ENCODE measurements at regions not wholly inside any gene's neighbourhood (a gene's known extent, or its start where the extent isn't known, plus 50 kb on each side); places are given as distances from the start of the nearest gene placed in this dataset.
"Not testable (repeated sequence)": the region's sequence is repeated elsewhere in the genome, so short reads cannot be mapped to it uniquely, and the experiment has no call there.

DNA sequence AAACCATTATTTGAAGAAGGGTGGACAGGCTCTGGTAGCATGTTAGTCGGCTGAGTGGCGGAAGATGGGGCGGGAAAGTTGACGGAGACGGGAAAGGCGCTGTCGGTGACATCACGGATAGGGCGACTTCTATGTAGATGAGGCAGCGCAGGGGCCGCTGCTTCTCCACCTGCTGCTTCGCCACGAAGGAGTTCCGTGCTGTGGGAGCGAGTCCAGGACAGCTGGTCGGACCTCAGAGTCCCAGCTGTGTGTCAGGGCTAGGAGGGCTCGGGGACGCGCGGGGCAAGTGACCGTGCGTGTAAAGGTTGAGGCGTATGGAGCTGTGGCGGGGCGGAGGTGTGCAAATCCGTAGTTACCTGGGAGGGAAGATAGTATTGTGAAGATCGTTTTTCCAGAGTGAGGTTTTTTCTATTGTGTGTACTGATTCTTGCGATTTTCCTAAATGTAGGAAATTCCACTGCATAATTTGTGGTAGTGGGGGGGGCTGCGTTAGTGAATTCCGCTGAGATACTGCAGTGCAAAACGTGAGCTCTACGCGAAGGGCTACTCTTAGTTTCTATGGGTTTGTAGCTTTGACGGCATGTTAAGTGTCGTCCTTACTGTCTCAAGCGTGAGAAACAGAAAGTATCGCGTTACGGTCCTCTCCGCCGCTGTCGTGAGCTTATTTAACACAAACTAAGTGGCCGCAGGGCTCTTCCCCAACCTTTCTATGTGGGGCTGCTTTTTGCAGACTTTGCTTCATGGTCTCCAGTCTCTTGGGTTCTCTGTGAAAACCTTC is 111.2 kb upstream of the NBPF11 start:
- peak; percentile 78 for DNase-seq

DNA sequence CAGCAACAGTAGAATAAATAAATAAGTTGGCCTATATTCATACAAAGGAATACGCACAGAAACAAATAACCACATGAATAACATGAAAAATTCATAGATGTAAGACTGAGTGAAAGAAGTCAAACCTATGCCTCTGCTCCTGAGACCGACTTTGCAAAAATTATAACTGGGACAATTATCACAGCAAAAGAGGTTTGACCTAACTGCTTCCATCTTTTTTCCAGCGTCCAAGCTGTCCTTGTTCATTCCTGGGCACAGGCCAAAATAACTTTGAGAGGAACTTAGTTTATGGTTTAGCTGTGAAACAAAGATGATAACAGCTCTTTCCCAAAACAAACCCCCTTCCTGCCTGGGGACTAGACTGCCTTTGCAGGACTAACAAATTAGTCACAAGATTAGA is 109.6 kb upstream of the NBPF11 start:
- DNase-seq: not testable (repeated sequence)

DNA sequence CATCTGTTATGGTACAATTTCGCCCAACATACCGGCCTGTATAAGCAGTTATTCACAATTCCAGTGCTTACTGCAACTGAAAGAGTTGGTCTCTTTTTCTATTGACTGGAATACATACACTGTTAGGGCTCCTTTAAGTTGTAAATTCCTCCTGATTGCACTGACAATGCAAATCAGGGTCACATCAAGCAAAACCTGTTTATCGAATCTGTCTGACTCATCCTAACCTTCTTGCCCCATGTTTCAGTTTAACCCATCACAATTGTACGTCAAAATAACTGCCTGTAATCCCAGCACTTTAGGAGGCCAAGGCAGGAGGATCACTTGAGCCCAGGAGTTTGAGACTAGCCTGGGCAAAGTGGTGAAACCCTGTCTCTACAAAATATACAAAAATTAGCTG is 105.8 kb upstream of the NBPF11 start:
- not testable (repeated sequence) for DNase-seq

DNA sequence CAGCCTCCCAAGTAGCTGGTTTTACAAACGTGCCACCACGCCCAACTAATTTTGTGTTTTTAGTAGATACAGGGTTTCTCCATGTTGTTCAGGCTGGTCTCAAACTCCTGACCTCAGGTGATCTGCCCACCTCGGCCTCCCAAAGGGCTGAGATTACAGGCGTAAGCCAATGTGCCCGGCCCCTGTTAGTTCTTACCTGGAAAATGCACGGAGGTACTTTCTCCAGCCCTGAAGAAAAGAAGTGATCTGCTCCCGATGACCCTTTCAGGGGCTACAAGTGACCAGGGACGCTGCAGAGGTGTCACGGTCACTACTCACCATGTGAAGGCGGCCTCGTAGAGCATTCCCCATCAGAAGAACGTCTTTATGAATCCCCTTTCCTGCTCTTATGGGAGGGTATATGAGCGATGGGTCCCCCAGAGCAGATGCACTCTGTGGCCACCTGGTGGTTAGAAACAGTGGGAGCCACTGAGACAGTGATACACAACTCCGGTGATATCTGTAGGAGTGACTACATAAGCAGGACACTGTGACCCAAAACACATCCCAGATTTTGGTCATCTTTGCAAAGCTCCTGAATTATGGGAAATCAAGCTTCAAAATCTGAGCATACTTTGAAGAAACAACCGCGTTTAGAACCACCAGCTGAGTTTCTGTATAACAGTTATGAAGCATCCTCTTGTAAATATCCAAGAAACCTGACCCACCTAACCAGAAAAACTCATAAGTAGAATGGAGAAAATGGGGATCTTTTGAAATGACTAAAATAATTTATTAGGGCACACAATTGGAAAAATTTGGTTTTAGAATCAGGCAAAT is 102.7 kb upstream of the NBPF11 start:
- DNase-seq: not testable (repeated sequence)

DNA sequence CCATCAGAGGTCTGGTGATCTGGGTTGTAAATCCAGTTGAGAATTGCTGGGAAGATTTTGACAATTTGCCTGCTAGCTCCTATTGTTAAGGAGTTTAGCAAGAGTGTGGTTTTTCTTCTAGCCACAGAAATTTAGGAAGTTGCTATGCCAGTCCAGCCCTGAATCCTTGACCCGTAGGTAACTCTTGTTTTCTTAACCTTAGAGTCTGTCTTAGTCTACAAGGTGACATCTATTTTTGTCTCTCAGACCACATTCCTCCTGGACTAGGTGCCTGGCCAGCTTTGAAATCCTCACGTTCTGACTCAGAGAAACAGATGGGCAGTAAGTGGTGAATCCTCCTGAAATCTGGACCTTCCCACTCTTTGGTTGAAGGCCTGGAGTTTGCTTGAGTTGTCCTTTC is 101.7 kb upstream of the NBPF11 start:
- not testable (repeated sequence) for DNase-seq

DNA sequence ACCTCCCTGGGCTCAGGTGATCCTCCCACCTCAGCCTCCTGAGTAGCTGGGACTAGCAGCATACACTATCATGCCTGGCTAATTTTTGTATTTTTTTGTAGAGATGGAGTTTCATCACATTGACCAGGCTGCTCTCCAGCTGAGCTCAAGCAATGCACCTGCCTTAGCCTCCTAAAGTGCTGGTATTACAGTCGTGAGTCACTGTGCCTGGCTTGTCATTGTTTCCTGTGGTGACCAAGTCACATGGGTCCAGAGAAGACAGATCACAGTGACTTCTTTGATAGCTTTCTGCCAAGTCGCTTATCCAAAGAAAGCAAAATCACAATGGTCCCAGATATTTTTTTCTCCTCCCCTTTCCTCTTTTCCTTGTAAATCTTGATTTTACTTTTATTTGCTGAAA is 96.7 kb upstream of the NBPF11 start:
- DNase-seq: not testable (repeated sequence)

DNA sequence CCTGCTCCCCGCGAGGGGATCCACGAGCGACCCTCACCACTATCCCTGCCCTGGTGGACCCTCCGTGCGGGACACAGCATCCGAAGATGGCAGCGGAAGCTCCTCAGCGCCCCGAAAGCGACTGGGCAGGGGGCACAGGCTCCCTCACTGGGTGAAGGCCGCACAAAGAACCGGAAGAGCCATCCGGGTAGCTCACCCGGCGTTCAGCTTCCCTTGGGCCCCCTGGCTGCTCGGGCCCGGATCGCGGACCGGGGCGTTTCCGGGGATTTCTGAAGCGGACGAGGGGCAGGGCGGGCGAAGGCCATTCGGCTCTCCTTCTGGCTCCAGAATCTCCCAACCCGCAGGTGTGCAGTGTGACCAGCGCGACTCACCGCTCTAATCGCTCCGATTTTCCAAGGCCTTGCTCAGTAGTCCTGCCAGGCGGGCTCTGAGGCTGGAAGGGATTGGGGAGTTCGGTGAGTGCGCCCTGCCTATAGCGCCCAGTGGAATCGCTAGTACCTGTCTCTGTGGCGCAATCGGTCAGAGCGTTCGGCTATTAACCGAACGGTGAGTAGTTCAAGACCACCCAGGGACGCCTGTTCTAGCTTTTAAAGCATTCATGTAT is 94.3 kb upstream of the NBPF11 start:
- not testable (repeated sequence) for DNase-seq

DNA sequence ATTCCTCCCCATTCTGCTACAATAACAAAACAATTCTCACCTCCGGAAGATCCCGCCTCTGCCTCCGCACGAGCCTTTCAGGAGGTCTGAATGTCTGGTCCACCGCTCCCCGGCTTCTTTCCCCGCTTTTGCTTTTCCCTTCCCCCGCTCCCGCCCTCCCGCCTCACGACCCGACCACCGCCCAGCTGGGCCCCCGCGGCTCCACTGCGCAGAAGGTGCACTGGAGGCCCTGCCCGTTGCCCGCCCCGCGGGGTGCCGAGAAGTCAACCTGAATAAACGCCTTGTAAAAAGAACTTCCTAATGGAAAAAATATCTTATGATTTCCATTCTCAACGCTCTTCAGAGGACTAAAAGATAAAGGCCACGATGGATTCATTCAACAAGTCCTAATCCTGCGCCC is 93.8 kb upstream of the NBPF11 start:
- not testable (repeated sequence) for DNase-seq

DNA sequence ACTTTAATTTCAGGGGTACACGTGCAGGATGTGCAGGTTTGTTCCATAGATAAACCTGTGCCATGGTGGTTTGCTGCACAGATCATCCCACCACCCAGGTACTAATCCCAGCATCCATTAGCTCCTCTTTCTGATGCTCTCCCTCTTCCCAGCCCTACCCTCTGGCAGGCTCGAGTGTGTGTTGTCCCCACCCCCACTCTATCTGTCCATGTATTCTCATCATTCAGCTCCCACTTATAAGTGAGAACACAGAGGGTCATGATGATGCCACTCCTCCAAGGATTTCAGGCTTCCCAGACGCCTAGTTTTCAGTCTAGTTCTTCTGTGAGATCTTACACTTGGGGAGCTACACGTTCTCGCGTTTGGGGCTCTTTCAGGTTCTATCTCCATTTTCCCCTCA is 93.4 kb upstream of the NBPF11 start:
- DNase-seq: not testable (repeated sequence)

DNA sequence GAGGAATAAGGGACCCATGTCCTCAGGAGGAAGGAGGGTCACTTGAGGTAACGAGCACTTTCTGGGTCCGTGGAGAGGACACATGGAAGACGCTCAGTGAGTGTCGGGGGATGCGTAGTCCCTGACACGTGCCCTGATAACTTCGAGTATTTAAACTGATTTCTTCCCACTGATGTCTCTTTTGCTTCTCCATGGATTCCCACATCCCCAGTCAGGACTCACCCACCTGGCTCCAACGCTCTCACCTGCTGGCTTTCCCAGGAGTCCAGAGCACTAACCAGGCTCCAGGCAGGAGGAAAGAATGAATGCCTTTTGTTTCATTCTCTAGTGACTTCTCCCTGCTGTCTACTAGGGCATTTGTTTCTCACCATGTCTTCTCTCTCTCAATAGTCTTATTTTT is 81.2 kb upstream of the NBPF11 start:
- not testable (repeated sequence) for DNase-seq

DNA sequence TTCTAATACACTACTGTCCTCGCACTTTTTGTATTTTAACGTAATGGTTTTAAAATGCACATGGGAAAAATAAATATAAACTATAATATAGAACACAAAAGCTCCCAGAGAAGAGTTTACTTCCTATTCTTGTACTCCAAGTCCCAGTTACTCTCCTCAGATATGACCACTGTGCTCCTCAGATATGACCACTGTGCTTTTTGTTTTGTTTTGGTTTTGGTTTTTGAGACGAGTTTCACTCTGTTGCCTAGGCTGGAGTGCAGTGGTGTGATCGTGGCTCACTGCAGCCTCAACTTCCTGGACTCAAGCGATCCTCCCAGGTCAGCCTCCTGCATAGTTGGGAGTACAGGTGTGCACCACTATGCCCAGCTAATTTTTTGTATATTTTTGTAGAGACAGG is 76.8 kb upstream of the NBPF11 start:
- not testable (repeated sequence) for DNase-seq

DNA sequence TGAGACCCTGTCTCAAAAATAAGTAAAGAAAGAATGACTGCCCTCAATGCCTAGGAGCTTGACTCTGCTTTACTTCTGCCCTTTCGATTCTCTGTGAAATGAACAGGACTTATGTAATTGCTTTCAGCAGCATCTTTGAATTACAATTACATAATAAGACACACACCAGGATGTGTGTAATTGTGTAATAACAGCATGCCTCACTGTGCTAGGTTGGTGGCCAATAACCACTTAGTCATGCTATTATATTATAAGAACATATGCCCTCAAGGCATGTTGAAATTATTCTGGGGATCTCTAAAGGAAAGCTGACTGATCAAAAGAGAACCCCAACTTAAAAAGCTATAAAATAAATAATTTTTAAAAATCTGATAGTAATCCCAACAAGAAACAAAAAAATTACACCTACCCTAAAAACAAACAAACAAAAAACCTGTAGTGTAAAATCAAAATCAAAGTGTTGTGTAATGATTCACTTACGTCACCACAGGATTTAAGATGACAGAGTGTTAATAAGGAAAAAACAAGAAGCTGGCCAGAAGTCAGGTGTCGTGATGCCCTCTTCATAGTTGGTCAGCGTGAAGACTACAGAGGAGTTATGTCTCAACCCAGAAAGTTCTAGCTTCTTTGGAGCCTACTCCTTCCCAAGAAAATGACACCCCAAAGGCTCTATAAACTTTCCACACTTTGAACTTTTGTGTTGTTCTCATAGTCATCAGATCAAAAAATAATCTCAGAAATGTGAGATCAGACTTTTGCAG is 70.5 kb upstream of the NBPF11 start:
- DNase-seq: not testable (repeated sequence)

DNA sequence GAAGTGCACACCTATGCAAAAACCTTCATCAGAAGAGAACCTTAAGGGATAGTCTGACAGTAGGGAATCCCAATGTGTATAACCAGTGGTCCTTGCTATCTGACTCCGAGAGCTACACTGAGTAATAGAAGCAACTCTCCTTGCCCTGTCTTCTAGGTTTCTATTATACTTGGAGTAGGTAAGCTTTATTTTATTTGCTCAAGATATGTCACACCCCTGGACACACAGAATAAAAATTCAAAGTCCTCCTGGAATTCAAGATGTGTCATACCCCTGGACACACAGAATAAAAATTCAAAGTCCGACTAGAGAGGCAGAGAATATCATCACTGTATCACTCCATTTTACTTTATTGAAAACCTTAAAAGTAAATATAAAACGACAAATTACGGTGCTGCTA is 69.5 kb upstream of the NBPF11 start:
- DNase-seq: not testable (repeated sequence)

DNA sequence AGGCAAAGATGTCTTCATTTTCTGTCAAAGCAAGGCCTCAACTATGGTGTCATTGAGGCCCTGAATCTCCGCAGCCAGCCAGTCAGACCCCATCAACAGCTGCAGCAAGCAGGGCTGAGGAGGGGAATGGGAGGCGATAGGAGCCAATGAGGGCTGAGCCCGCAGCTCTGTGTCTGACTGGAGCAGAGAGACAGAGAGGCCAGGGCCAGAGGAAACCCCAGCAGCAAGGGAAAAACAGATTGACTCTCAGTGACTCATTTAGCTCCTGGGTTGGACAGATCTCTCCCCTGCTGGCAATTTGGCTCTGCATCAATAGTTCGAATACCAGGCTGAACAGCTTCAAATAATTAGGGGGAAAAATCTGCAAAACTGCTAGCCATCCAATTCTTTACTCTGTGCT is 67.1 kb upstream of the NBPF11 start:
- not testable (repeated sequence) for DNase-seq

DNA sequence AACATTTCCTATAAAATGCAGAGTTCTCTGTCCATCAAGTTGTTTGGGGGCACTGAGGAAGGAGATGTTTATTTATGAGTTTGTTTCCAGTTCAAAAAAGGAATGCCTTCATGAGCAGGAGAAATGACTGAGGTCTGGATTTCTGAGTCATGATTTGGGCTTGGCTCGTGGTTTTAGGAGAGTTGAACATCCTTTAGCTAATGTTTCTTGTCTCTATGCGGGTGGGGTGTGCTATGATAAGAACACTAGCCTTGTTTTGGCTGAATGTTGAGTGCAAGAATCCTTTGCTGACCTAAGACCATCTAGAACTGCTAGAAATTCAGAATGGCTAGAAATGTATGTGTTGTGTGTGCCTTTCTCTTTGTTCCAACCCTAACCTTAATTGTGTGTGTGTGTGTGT is 59.1 kb upstream of the NBPF11 start:
- DNase-seq: not testable (repeated sequence)

DNA sequence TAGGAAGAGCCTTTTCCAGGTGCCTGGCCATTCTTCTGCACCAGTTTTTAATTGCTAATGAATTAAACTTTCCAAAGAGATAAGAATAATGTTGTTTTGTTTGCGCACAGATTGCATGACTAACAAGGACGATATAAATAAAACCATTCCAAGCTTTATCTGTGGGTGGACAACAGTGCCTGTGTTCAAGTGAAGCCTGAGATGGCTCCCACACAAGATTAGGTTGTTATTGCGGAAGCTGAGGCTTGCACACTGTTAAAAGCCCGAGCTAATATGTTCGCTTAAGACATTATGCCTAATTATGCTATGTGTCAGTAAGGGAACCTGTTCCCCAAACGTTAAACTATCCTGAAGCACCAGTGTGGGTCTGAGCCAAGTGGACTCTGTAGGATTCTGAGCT is 58.5 kb upstream of the NBPF11 start:
- DNase-seq: not testable (repeated sequence)

DNA sequence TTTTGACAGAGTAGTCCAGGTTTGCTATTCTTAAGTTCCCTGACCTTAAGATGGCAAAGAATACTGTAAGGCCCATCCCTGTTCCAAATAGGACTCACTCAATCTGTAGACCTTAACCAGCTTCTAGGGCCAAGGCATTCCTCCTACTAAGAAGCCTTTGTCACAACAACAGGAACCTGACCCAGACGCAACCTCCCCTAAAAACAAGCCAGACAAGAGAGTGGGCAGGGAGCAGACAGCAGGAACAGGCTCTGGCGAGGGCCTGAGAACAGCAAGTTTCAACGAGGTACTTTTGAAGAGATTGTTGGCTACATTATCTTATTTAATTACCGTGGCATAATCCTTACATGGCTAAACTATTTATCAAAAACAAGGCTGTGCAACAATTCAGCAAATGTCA is 58.1 kb upstream of the NBPF11 start:
- DNase-seq: not testable (repeated sequence)

DNA sequence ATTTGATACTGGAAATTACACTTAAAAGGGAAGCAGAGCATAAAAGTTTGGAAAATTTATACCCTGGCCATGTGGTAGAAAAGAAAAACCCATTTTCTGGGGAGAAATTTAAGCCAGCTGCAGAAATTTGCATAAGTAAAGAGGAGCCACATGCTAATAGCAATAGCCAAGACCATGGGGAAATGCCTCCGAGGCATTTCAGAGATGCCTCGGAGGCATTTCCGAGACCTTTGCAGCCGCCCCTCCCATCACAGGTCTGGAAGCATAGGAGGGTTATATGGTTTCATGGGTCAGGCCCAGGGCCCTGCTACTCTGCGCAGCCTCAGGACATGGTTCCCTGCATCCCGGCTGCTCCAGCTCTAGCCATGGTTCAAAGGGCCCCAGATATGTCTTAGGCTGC is 49.9 kb upstream of the NBPF11 start:
- DNase-seq: not testable (repeated sequence)

All from fibroblast of skin of abdomen (primary cell).